Mononuclear cell (primary cell): ENCODE measurements at regions not wholly inside any gene's neighbourhood (a gene's known extent, or its start where the extent isn't known, plus 50 kb on each side); places are given as distances from the start of the nearest gene placed in this dataset.

Experiments
- H3K27me3 ChIP-seq: 2 replicates; pipeline ENCODE4 v1.6.0; 2011; ENCODE audit warnings: low read length, control low read depth; ENCODE audit not compliant: insufficient read depth
- H3K4me1 ChIP-seq: 2 replicates; pipeline ENCODE4 v1.5.1; 2011; ENCODE audit warnings: mild to moderate bottlenecking, low read length, control low read depth; ENCODE audit not compliant: insufficient read depth
- H3K4me3 ChIP-seq: 2 replicates; pipeline ENCODE4 v1.5.1; 2011; ENCODE audit warnings: mild to moderate bottlenecking, low read length, moderate library complexity
- H3K9me3 ChIP-seq: 2 replicates; pipeline ENCODE4 v1.5.1; 2011; ENCODE audit warnings: low read depth, mild to moderate bottlenecking, control low read depth, low read length

DNA sequence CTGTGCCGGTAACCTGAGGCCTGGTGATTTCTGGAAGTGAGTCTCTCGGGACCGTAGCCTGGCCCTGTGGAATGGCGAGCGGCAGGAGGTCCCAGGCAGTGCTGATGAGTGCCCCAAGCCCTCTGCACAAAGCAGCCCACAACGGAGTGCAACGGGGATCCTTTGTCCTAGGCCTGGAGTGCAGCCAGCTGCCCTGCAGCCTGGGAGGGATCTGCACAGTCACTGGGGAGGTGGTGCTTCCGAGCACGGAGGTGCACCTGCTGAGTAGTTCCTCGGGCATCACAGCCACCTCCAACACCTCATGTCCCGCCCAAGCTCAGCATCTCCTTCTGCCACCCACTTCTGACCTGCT lies 162.8 kb upstream of the ZMIZ1 start:
- H3K4me3 ChIP-seq = no peak overlapping the region
- H3K9me3 ChIP-seq = no peaks in the 10 kb centered on the region
- H3K27me3 ChIP-seq = no peaks in the 10 kb centered on the region
- H3K4me1 ChIP-seq = no peaks in the 10 kb centered on the region

DNA sequence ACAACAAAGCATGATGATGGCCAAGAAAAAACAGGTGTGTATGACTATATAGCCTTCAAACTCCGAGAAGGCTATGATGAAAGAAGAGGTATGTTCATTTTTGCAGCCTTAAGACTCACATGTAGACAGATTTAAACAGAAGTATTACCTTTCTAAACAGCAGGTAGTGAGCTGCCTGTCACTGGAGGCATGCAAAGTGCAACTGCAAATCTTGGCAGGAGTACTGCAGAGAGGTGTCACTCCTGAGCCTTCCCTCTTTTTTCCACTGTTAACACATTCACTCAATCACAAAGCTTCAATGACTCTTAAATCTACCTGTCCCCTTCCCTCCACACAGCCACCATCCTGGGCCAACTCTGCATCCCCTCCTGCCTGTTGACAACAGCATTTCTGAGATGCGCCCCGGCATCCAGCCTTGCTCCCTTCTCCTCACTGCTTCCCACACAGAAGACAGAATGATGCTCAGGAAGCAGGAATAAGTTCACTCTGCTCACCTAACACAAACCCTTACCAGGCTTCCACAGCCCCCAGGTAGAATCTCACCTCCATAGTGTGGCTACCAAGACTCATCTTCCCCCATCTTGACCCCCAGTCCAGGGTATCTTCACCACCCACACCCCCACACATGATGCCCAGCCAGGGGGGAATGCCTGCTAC lies 161.9 kb upstream of the ZMIZ1 start:
- Histone ChIP-seq H3K9me3 (no peaks in the 10 kb centered on the region), H3K27me3 (no peaks in the 10 kb centered on the region), H3K4me1 (no peaks in the 10 kb centered on the region), H3K4me3 (no peak overlapping the region)

DNA sequence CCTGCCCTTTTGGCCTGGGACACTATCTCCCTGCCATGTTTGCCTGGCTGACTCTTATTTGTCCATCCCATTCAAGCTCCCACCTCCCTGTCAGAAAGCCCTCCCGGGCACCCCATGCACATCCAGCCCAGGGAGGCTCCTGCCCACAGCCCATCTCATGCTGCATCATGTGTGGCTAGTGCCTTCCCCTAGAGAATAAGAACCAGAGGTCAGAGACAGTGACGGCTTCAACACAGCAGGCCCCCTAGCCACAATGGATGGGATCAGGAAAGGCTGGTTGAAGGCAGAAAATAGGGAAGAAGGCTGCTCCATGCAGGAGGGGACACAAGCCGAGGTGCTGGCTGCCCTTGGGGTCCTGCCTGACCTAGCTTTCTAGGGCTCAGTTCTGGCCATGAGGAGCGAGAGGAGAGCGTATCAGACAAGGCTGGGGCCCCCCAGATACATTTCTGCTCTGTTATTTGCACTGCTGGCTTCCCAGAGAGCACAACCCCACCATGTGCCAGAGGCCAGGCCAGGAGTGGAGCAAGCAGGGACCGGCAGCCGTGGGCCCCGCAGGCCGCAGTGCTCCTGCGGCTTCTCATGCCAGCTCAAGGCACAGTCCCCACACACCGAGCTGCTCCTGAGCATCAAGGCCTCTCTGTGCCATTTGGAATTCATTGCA lies 161.1 kb upstream of the ZMIZ1 start:
- Histone ChIP-seq H3K4me1 (no peaks in the 10 kb centered on the region), H3K9me3 (no peaks in the 10 kb centered on the region), H3K27me3 (no peaks in the 10 kb centered on the region), H3K4me3 (no peak overlapping the region)

DNA sequence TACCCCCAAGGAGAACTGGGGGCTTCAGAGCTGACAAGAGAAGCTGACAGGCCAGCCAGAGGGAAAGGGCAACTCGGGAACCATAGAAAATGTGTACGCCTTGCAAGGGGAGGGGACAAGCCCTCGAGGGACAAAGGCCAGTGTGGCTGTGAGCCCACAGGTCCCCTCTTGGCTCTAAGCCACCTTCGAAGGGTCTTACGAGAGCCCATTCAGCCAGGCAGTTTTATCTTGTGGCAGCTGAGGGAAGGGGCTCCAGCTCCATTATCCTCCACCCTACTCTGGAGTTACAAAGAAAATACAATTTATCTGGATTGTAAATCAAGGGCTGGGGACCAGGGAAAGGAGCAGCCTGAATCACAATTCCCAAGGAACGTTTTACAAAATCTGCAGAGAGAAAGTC lies 159.5 kb upstream of the ZMIZ1 start:
- Histone ChIP-seq H3K9me3 (no peaks in the 10 kb centered on the region), H3K4me3 (no peak overlapping the region), H3K4me1 (no peaks in the 10 kb centered on the region), H3K27me3 (no peaks in the 10 kb centered on the region)

DNA sequence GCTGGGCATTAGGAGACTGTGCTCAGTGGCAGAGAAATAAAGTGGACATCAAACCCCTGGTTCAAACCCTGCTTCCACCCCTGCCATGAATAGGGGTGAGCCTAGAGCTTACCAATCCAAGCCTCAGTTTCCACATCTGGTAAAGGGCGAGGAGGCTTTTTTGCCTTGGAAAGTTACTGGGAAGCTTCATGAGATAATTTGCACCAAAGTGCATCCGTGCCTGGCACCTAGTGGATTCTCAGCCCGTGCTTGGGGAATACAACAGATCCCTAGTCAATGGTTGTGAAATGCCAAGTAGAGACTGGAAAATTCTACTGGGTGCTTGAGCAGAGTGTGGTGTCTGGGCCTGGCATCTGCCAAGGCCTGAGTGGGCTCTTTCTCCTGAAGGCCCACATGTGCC lies 158.7 kb upstream of the ZMIZ1 start:
- Histone ChIP-seq H3K27me3 (no peaks in the 10 kb centered on the region), H3K4me1 (no peaks in the 10 kb centered on the region), H3K9me3 (no peaks in the 10 kb centered on the region), H3K4me3 (no peak overlapping the region)

DNA sequence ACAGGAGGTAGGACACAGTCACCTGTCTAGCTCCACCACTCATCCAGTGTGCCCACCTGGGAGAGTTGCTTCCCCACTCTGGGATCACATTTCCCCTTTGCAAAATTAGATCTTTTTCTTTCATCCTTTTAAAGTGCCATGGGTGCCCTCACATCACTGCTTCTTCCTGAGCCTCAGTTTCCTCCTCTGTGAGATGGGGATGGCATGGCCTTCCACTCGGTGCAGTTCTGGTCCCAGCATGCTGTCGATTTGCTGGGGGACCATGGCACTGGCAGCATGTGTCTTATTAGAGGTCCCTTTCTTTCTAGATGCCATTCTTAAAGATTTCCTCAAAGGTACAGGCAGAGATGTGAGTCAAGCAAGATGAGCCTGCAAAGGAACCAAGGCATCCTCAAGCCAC lies 158.3 kb upstream of the ZMIZ1 start:
- H3K4me3 ChIP-seq = no peak overlapping the region
- no peaks in the 10 kb centered on the region for H3K9me3 ChIP-seq
- H3K4me1 ChIP-seq = no peaks in the 10 kb centered on the region
- H3K27me3 ChIP-seq = no peaks in the 10 kb centered on the region

DNA sequence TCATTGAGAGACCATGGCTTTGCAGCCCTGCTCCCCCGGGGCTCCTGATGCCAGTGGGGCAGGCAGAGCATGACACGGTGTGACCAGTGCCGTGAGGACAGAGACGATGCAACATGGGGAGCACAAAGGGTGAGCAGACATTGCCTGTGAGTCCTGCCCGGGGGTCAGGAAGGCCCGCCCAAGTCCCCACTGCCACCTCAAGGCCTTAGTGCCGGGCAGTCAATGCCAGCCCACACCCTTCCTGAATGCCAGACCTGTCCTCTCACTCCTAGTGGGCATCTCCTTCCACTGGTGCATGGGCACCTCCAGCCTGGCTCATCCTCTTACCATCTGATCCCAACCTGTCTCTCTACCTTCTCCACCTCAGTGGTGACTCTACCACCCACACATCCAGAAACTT lies 157.9 kb upstream of the ZMIZ1 start:
- H3K4me3 ChIP-seq = no peak overlapping the region
- no peaks in the 10 kb centered on the region for H3K9me3 ChIP-seq
- H3K27me3 ChIP-seq = no peaks in the 10 kb centered on the region
- H3K4me1 ChIP-seq = no peaks in the 10 kb centered on the region

DNA sequence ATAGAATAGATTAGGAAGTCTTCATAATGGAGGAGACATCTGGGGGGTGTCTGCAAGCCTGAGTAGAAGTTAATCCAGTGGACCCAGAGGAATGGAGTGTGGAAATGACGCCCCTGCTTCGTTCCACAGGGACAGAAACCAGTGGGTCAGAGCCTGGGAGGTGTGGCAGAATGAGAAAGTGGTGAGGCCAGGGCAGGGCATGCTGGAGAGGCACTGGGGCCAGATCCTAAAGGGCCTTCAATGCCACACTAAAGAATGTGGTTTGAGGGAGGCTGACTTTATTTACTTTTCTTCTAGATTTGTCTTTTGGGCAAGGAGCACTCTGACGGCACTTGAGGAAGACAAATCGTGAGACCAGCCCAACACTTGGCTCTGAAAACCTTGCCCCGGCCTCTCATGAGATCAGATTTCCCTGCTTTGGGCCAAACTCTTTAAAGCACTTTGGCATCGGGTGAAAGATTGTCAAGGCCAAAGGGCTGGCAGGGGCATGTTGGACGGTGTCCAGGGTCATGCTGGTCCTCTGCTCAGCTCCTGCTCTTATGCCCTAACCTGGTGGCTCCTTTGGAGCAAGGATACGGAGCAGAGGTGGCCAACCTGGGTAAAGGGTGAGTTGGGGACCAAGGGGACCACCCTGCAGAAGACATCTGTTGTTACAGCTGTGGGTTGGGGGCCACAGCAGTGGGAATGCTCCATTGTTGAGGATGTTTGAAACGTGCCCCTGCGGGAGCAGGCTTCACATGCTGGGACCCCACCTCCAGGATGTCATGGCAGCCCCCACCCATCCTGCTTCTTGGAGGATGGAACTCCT lies 157.0 kb upstream of the ZMIZ1 start:
- Histone ChIP-seq H3K27me3 (no peaks in the 10 kb centered on the region), H3K4me3 (no peak overlapping the region), H3K4me1 (no peaks in the 10 kb centered on the region), H3K9me3 (no peaks in the 10 kb centered on the region)

DNA sequence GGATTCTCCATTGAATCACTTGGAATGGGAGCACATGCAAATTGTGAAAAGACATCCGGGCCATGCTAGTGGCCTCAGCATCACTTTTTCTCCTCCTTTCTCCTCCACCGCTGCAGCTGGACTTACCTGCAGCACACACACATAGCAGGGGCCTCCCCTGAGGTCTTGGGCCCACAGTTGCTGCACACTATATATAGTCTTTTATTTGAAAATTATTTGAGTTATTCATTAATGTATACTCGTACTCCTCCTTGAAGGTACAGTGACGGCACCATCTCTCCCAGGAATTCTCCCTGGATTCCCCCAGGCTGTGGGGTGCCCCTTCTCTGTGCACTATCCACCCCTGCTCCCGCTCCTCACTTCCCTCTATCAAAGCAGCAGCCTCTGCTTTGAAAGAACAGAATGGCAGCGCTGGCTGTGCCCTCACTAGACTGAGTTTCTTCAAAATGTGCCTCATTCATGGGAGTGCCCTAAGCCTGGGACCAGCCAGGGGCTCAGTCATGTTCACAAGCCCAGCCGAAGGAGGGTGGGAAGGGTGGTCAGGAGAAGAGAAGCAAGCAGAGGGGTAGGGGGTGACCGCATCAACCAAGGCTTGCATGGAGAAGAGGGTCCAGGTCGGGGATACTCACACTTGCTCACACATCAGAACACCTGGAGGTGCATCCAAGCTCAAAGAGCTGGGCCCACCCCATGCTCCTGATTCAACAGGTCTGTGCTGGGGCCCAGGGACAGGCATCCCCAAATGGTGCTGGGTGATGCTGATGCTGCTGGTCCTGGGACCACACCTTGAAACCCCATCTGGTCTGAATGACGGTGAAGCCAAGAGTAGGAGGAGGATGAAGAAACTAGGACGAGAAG lies 156.2 kb upstream of the ZMIZ1 start:
- Histone ChIP-seq H3K4me1 (no peaks in the 10 kb centered on the region), H3K4me3 (no peak overlapping the region), H3K27me3 (no peaks in the 10 kb centered on the region), H3K9me3 (no peaks in the 10 kb centered on the region)

DNA sequence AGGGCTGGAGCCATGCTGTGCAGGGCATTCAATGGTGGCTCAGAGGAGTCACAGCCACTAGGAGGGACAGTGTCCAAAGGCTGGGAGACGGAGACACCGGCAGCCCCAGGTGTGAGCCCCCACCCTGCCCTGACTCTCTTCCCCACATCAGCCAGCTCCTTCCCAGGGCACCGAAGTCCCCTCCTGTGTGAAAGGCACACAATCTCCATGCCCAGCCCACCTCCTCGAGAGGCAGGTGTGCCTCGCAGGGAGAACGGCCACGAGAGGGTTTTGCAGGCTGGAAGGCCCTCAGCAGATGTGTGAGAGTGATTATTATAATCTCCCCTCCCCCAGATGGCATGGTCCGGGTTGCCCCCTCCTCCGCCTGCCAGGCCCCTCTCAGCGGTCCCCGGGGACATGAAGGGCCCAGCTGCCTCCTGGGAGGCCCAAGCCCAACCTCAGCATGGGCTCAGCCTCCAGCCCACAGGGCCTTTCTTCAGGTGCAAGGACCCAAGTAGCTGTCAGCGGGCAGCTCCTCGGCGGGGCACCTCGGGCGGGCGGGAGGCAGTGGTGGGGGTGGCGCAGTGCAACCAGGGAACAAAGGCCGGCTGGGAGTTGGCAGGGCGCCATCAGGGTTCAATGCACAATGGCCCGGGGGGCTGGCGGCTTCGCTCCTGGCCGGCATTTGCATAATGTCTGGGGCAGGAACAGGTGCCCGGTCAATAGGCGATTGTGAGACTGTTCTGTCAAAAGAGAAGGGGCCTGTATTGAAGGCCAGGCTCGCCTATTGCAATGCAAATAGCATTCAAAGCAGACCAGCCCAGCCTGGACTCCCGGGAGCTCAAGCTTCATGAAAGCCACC lies 155.3 kb upstream of the ZMIZ1 start:
- no peak overlapping the region for H3K4me3 ChIP-seq
- no peaks in the 10 kb centered on the region for H3K4me1 ChIP-seq
- no peaks in the 10 kb centered on the region for H3K27me3 ChIP-seq
- no peaks in the 10 kb centered on the region for H3K9me3 ChIP-seq

DNA sequence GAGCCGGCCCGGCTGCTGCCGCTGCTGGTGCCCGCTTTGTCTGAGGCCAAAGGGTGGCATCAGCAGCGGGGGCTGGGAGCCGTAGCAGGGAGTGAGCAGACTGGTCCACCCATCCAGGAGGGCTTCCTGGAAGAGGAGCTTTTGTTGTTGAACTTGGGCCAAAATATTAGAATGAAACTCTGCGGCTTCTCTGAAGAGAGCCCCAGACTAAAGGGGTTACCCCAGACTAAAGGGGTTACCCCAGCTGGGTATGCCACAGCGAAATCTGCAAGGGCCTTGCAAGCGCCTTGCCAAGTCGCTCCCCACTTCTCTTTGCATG lies 154.7 kb upstream of the ZMIZ1 start:
- Histone ChIP-seq H3K4me3 (no peak overlapping the region), H3K9me3 (no peaks in the 10 kb centered on the region), H3K4me1 (no peaks in the 10 kb centered on the region), H3K27me3 (no peaks in the 10 kb centered on the region)

DNA sequence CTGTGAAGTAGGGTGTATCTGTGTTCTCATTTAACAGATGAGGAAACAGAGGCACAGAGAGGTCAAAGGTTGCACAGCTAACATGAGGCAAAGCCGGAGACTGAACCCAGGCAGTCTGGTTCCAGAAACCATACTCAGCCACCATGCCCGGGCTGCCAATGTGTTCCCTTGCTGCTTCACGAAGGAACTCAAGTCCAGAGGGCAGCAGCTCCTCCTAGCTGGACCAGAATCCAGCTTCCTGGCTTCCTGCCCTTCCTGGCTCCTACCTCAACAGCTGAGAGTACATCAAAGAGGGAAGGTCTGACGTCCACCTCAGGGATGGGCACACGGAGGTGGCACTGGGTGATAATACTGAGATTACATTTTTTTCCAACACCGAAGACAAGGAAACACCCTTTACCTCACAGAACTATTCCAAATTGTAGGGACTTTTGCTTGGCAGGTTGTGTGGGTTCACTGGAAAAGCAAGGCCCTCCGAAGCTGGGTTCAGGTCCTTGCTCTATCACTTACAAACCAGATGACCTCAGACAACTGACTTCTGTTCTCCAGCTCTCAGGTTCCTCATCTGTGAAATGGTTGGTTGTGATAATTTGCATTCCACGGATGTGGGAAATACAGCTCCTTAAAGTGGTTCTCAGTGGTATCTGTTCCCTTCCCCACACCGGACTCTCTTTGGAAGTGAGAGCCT lies 154.1 kb upstream of the ZMIZ1 start:
- Histone ChIP-seq H3K9me3 (no peaks in the 10 kb centered on the region), H3K4me1 (no peaks in the 10 kb centered on the region), H3K27me3 (no peaks in the 10 kb centered on the region), H3K4me3 (no peak overlapping the region)

DNA sequence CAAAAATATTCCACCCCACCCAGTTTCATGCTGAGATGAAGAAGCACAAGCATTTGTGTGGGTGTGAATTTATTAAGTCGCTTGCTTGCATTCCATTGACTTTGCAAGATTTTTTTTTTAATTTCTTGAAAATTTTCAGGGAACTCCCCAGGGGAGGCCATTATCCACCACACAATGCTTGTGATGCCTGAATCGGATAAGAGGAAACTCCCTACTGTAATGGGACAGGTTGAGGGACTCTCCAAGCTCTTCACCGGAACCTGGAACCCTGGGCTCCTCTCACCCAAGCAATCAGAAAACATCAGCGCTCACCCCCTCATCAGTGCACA lies 153.6 kb upstream of the ZMIZ1 start:
- no peak overlapping the region for H3K4me3 ChIP-seq
- H3K27me3 ChIP-seq = no peaks in the 10 kb centered on the region
- H3K9me3 ChIP-seq = no peaks in the 10 kb centered on the region
- no peaks in the 10 kb centered on the region for H3K4me1 ChIP-seq

DNA sequence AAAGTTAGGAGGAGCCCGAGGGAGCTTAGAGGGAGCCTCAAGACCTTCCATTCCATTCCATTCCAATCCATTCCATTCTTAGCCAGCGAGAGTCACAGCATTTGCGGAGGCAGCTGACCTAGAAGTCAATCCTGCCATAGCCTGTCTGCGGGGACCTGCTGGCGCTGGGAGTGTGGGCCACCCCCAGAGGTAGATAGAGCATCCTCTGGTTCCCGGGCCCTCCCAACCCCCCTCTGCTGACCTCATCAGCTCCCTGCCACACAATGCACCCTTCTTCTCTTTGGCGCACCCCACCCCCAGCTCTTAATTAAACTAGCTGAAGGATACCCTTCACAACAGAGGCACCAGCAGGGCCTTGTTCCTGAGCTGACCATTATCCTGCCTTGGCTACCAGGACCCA lies 152.5 kb upstream of the ZMIZ1 start:
- H3K4me3 ChIP-seq = no peak overlapping the region
- no peaks in the 10 kb centered on the region for H3K27me3 ChIP-seq
- no peaks in the 10 kb centered on the region for H3K4me1 ChIP-seq
- H3K9me3 ChIP-seq = no peaks in the 10 kb centered on the region
